GM12872 (cell line): ENCODE measurements at regions not wholly inside any gene's neighbourhood (a gene's known extent, or its start where the extent isn't known, plus 50 kb on each side); places are given as distances from the start of the nearest gene placed in this dataset.
A peak's percentile ranks its signal among the peaks of the same experiment; 100 is the strongest.

Source experiments
- TF ChIP-seq, protein P1 (sequence below): IDR thresholded peaks from 3 replicates; pipeline ENCODE4 v1.5.1; 2011; ENCODE audit warnings: low read depth, mild to moderate bottlenecking, low read length, moderate library complexity; ENCODE audit not compliant: insufficient read depth

GRCh38 chr4:86452422-86452891 is 92.6 kb upstream of the MAPK10 start:
- TF ChIP-seq, protein P1, sequence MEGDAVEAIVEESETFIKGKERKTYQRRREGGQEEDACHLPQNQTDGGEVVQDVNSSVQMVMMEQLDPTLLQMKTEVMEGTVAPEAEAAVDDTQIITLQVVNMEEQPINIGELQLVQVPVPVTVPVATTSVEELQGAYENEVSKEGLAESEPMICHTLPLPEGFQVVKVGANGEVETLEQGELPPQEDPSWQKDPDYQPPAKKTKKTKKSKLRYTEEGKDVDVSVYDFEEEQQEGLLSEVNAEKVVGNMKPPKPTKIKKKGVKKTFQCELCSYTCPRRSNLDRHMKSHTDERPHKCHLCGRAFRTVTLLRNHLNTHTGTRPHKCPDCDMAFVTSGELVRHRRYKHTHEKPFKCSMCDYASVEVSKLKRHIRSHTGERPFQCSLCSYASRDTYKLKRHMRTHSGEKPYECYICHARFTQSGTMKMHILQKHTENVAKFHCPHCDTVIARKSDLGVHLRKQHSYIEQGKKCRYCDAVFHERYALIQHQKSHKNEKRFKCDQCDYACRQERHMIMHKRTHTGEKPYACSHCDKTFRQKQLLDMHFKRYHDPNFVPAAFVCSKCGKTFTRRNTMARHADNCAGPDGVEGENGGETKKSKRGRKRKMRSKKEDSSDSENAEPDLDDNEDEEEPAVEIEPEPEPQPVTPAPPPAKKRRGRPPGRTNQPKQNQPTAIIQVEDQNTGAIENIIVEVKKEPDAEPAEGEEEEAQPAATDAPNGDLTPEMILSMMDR, result no peak

DNA sequence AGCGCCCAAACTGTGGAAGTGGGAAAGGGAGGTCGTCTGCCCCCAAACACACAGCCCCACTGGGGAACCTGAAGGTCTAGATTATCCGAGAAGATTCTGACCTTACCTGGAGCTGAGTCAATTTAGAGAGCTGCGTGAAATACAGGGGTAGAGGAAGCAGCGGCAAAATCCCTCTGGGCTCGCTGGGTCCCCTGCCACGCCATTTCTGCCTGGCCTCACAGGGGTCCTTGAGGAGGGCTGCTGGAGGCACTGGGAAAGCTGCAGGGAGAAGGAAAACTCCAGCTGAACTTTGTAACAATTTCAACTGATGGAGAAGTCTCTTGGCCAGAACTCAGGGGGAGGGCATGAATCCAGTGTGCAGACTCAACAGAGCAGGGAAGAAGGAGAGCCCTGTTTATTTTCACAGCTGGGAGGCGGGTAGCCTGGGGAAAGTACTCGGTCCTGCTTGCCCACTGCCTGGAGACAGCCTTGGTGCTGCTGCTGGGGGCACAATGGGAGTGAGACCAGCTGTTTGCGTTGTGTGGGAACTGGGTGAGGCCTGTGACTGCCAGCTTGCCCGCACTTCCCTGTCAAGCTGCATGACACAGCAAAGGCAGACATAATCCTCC is 93.2 kb upstream of the MAPK10 start:
- TF ChIP-seq, protein P1, result no peak

- TF ChIP-seq, protein P1, result no peak
Observed at GRCh38 chr4:86461849-86462248, 102.0 kb upstream of the MAPK10 start.

- TF ChIP-seq, protein P1, result no peak
Observed at GRCh38 chr4:86472377-86473019, 112.6 kb upstream of the MAPK10 start.

- TF ChIP-seq, protein P1, result no peak
Observed at GRCh38 chr4:86481440-86481839, 112.7 kb upstream of the PTPN13 start.

DNA sequence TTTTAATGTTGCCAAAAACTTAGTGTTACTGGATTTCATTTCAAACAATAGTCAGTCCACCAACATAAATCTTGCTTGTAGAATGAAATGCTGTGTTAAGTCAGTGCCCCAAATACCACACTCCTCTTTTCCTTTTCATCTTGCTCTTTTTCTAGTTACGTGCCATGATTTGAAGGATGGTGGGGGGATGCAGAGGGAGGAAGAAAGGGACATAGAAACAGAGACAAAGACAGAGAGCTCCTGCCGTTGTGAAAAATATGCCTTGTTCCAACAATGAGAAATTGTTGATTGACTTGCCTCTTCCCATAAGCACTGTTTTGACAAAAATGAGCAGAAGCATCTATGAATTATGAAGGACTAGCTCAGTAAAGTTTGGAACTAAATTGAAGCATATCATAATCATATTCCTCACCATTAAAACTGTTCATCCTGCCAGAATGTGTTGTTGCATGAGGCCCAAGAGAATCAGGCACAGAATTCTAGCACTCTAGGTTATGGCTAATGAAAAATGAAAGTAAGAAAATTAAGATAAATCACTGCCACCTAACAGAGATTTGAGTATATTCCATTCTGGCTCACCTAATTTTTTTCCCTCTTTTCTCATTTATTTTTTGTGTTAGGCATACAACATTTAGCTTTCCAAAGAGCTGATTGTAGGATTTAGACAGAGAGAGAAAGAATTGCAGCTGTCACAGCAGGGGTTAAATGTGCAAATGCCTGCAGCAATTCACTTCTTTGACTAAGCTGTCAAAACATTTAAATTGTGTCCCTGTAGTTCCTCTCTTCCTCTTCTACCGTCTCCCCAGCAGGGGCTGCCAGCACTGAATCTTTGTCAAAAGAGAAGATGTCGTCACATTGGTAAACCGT is 111.6 kb upstream of the PTPN13 start:
- TF ChIP-seq, protein P1, result 0 out of 3 replicates have a peak, but pooled peaks have one; percentile 5

GRCh38 chr4:86483173-86483490 is 111.0 kb upstream of the PTPN13 start:
- TF ChIP-seq, protein P1, result no peak
